ENCODE measurements at regions not wholly inside any gene's neighbourhood (a gene's known extent, or its start where the extent isn't known, plus 50 kb on each side); places are given as distances from the start of the nearest gene placed in this dataset.

DNA sequence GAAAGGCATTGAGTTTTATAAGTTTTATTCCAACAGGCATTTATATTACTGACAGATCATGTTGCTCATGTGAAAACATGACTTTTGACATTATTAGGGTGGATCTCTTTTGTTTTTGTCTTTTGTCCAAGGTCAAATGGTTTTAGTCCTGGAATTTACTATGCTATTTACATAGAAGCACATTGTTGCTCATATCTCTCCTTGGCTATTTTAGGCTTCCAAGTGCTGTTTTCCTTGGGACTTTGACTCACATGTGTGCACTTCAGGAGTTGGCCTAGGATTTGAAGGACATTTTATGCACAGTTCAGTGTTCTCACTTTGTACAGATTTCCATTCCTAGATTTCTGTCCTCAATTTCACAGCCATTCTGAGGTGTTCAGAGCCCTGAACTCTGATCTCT lies 225.7 kb downstream of the PYDC2 start:
- TF ChIP-seq CTCF (IDR thresholded peaks at IDR 0.05) (no peak), POLR2A (IDR thresholded peaks at IDR 0.05) (no peak)
